SK-N-SH treated with all-trans-retinoic acid at 6 μM for 48 hours (cell line): ENCODE measurements at regions not wholly inside any gene's neighbourhood (a gene's known extent, or its start where the extent isn't known, plus 50 kb on each side); places are given as distances from the start of the nearest gene placed in this dataset.
A peak's percentile ranks its signal among the peaks of the same experiment; 100 is the strongest.

Source experiments
- ATAC-seq: fragments of 200-7000 bp; cut with Tn5 transposase; 3 replicates; pipeline ENCODE4 v1.9.1; 2020; ENCODE audit warnings: mild to moderate bottlenecking, moderate library complexity
- ARNTL ChIP-seq: fragments of 450-650 bp; formaldehyde crosslinking; IDR thresholded peaks from 2 replicates; pipeline ENCODE4 v1.5.0; 2020; ENCODE audit warnings: low read depth, mild to moderate bottlenecking, moderate library complexity, borderline replicate concordance
- CSDC2 ChIP-seq: fragments of 250-450 bp; sonication (Bioruptor Pico); IDR thresholded peaks from 2 replicates; pipeline ENCODE4 v1.5.0; 2020; ENCODE audit warnings: mild to moderate bottlenecking, moderate library complexity
- GLIS3 ChIP-seq: fragments of 250-450 bp; sonication (Bioruptor Pico); IDR thresholded peaks from 2 replicates; pipeline ENCODE4 v1.5.0; 2020; ENCODE audit warnings: mild to moderate bottlenecking, moderate library complexity
- ISL1 ChIP-seq: fragments of 250-450 bp; sonication (Bioruptor Pico); IDR thresholded peaks from 2 replicates; pipeline ENCODE4 v2.1.2; 2022; ENCODE audit warnings: mild to moderate bottlenecking, moderate library complexity
- OSR1 ChIP-seq: fragments of 250-450 bp; sonication (Bioruptor Pico); IDR thresholded peaks from 2 replicates; pipeline ENCODE4 v1.8.0; 2022; ENCODE audit warnings: moderate library complexity, mild to moderate bottlenecking, inconsistent platforms
- PPARA ChIP-seq: fragments of 250-450 bp; sonication (Bioruptor Pico); IDR thresholded peaks from 2 replicates; pipeline ENCODE4 v1.5.0; 2020; ENCODE audit warnings: mild to moderate bottlenecking, borderline replicate concordance
- SNAI2 ChIP-seq: fragments of 250-450 bp; sonication (Bioruptor Pico); IDR thresholded peaks from 2 replicates; pipeline ENCODE4 v1.5.0; 2020; ENCODE audit warnings: mild to moderate bottlenecking, moderate library complexity
- TCF4 ChIP-seq: fragments of 250-450 bp; sonication (Bioruptor Pico); IDR thresholded peaks from 2 replicates; pipeline ENCODE4 v1.8.0; 2021; ENCODE audit warnings: mild to moderate bottlenecking, moderate library complexity, borderline replicate concordance
- TOX ChIP-seq: fragments of 250-450 bp; sonication (Bioruptor Pico); IDR thresholded peaks from 2 replicates; pipeline ENCODE4 v1.8.0; 2021; ENCODE audit warnings: mild to moderate bottlenecking, moderate library complexity, borderline replicate concordance
- ZC3H10 ChIP-seq: fragments of 250-450 bp; sonication (Bioruptor Pico); IDR thresholded peaks from 2 replicates; pipeline ENCODE4 v1.5.1; 2021; ENCODE audit warnings: mild to moderate bottlenecking, moderate library complexity
- ZFP3 ChIP-seq: fragments of 250-450 bp; sonication (Bioruptor Pico); IDR thresholded peaks from 2 replicates; pipeline ENCODE4 v1.5.0; 2020; ENCODE audit warnings: mild to moderate bottlenecking, moderate library complexity
- ZFP30 ChIP-seq: fragments of 450-650 bp; formaldehyde crosslinking; IDR thresholded peaks from 2 replicates; pipeline ENCODE4 v1.5.0; 2022; ENCODE audit warnings: mild to moderate bottlenecking, moderate library complexity
- ZNF565 ChIP-seq: fragments of 450-650 bp; formaldehyde crosslinking; conservative IDR thresholded peaks from 2 replicates; pipeline ENCODE4 v1.5.0; 2020; ENCODE audit warnings: low read depth, mild to moderate bottlenecking, moderate library complexity
- ZNF70 ChIP-seq: fragments of 450-650 bp; formaldehyde crosslinking; IDR thresholded peaks from 2 replicates; pipeline ENCODE4 v1.5.0; 2020; ENCODE audit warnings: mild to moderate bottlenecking, moderate library complexity
- ZNF8 ChIP-seq: fragments of 450-650 bp; formaldehyde crosslinking; IDR thresholded peaks from 2 replicates; pipeline ENCODE4 v1.5.0; 2020; ENCODE audit warnings: mild to moderate bottlenecking, moderate library complexity
- TF ChIP-seq, protein P1 (sequence below): fragments of 250-450 bp; sonication (Bioruptor Pico); IDR thresholded peaks from 2 replicates; pipeline ENCODE4 v1.8.0; 2021; ENCODE audit warnings: low read depth, mild to moderate bottlenecking, moderate library complexity, borderline replicate concordance
- TF ChIP-seq, protein P2 (sequence below): fragments of 250-450 bp; sonication (Bioruptor Pico); IDR thresholded peaks from 2 replicates; pipeline ENCODE4 v1.5.0; 2020; ENCODE audit warnings: mild to moderate bottlenecking, moderate library complexity
- TF ChIP-seq, protein P3 (sequence below): fragments of 250-450 bp; sonication (Bioruptor Pico); IDR thresholded peaks from 2 replicates; pipeline ENCODE4 v1.8.0; 2020; ENCODE audit warnings: mild to moderate bottlenecking, moderate library complexity, borderline replicate concordance
- TF ChIP-seq, protein P4 (sequence below): fragments of 250-450 bp; sonication (Bioruptor Pico); IDR thresholded peaks from 2 replicates; pipeline ENCODE4 v1.5.1; 2021; ENCODE audit warnings: mild to moderate bottlenecking, moderate library complexity
- TF ChIP-seq, protein P5 (sequence below): fragments of 250-450 bp; sonication (Bioruptor Pico); IDR thresholded peaks from 2 replicates; pipeline ENCODE4 v1.5.1; 2020; ENCODE audit warnings: low read depth, mild to moderate bottlenecking, moderate library complexity

DNA sequence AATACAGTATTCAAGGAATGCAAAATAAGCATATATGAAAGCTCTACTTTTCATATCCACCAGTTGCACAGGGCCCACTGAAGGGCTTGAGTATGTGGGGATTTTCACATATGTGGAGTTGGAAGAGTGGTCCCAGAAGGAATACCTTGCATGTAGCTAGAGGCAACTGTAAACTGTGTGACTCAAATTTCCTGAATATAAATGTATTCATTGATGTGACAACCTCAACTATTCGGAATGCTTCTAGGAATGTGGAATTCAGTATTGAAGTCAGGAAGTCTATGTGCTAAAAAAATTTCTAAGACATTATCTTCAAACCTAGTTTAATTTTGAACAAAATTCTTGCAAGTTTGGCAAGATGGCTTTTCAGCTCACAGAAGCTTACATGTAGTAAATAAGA, 695.5 kb upstream of the SEMA3D start:
- ATAC-seq = peak; percentile 16; the same call in 1 of the 3 replicates
- TF ChIP-seq ZFP3 (CRISPR knock-in tag) = no peak
- no peak for TF ChIP-seq ARNTL (CRISPR knock-in tag)
- no peak for TF ChIP-seq TCF4 (CRISPR knock-in tag)
- no peak for TF ChIP-seq SNAI2 (CRISPR knock-in tag)
- TF ChIP-seq, protein P1, sequence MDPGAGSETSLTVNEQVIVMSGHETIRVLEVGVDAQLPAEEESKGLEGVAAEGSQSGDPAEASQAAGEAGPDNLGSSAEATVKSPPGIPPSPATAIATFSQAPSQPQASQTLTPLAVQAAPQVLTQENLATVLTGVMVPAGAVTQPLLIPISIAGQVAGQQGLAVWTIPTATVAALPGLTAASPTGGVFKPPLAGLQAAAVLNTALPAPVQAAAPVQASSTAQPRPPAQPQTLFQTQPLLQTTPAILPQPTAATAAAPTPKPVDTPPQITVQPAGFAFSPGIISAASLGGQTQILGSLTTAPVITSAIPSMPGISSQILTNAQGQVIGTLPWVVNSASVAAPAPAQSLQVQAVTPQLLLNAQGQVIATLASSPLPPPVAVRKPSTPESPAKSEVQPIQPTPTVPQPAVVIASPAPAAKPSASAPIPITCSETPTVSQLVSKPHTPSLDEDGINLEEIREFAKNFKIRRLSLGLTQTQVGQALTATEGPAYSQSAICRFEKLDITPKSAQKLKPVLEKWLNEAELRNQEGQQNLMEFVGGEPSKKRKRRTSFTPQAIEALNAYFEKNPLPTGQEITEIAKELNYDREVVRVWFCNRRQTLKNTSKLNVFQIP (CRISPR knock-in tag) = no peak
- TF ChIP-seq ZNF565 (CRISPR knock-in tag) = no peak

DNA sequence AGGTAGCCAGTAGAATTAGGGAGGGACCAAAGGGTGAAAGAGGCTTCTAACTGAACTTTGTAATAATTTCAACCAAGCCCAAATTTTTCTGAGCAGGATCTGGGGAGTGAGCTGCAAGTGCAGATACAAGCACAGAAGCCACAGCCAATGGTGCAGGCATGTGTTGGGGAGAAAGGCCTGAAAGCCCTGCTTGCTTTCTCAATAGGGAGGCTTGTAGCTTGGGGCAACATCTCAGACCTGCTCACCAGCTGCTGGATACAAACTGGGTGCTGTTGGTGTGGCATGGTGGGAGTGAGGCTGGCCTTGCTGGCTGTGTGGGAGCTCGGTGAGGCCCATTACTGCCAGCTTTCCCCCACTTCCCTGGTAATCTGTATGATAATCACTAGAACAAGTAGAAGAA, 688.5 kb upstream of the SEMA3D start:
- TF ChIP-seq PPARA (CRISPR knock-in tag) (no peak), ZFP3 (CRISPR knock-in tag) (no peak), ISL1 (CRISPR knock-in tag) (no peak), ZFP30 (CRISPR knock-in tag) (no peak), CSDC2 (CRISPR knock-in tag) (no peak), OSR1 (CRISPR knock-in tag) (no peak), ZNF8 (CRISPR knock-in tag) (no peak), TOX (CRISPR knock-in tag) (no peak), ZC3H10 (CRISPR knock-in tag) (no peak), SNAI2 (CRISPR knock-in tag) (no peak), ZNF70 (CRISPR knock-in tag) (no peak), TCF4 (CRISPR knock-in tag) (no peak)
- TF ChIP-seq, protein P2, sequence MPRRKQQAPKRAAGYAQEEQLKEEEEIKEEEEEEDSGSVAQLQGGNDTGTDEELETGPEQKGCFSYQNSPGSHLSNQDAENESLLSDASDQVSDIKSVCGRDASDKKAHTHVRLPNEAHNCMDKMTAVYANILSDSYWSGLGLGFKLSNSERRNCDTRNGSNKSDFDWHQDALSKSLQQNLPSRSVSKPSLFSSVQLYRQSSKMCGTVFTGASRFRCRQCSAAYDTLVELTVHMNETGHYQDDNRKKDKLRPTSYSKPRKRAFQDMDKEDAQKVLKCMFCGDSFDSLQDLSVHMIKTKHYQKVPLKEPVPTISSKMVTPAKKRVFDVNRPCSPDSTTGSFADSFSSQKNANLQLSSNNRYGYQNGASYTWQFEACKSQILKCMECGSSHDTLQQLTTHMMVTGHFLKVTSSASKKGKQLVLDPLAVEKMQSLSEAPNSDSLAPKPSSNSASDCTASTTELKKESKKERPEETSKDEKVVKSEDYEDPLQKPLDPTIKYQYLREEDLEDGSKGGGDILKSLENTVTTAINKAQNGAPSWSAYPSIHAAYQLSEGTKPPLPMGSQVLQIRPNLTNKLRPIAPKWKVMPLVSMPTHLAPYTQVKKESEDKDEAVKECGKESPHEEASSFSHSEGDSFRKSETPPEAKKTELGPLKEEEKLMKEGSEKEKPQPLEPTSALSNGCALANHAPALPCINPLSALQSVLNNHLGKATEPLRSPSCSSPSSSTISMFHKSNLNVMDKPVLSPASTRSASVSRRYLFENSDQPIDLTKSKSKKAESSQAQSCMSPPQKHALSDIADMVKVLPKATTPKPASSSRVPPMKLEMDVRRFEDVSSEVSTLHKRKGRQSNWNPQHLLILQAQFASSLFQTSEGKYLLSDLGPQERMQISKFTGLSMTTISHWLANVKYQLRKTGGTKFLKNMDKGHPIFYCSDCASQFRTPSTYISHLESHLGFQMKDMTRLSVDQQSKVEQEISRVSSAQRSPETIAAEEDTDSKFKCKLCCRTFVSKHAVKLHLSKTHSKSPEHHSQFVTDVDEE (CRISPR knock-in tag) = no peak
- TF ChIP-seq, protein P3, sequence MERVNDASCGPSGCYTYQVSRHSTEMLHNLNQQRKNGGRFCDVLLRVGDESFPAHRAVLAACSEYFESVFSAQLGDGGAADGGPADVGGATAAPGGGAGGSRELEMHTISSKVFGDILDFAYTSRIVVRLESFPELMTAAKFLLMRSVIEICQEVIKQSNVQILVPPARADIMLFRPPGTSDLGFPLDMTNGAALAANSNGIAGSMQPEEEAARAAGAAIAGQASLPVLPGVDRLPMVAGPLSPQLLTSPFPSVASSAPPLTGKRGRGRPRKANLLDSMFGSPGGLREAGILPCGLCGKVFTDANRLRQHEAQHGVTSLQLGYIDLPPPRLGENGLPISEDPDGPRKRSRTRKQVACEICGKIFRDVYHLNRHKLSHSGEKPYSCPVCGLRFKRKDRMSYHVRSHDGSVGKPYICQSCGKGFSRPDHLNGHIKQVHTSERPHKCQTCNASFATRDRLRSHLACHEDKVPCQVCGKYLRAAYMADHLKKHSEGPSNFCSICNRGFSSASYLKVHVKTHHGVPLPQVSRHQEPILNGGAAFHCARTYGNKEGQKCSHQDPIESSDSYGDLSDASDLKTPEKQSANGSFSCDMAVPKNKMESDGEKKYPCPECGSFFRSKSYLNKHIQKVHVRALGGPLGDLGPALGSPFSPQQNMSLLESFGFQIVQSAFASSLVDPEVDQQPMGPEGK = no peak
- TF ChIP-seq, protein P1 (CRISPR knock-in tag) = no peak
- TF ChIP-seq, protein P4, sequence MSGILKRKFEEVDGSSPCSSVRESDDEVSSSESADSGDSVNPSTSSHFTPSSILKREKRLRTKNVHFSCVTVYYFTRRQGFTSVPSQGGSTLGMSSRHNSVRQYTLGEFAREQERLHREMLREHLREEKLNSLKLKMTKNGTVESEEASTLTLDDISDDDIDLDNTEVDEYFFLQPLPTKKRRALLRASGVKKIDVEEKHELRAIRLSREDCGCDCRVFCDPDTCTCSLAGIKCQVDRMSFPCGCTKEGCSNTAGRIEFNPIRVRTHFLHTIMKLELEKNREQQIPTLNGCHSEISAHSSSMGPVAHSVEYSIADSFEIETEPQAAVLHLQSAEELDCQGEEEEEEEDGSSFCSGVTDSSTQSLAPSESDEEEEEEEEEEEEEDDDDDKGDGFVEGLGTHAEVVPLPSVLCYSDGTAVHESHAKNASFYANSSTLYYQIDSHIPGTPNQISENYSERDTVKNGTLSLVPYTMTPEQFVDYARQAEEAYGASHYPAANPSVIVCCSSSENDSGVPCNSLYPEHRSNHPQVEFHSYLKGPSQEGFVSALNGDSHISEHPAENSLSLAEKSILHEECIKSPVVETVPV (CRISPR knock-in tag) = no peak
- no peak; the same call in 2 of the 3 replicates for ATAC-seq

DNA sequence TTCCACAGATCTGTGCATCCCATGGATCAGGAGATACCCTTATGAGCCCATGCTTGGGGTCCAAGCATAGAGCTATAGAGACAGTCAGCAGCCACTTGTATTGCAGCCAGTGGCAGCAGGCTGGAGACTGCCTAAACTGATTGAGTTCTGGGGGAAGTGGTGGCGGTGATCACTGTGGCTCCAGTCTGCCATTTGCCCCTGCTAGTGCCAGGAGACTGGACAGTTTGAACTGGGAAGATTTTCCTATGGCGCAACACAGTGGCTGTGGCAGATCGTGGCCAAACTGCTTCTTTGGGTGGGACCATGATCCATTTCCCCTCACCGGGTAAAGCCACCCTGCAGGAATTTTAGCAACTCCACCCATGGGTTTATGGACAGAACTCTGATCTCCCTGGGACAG, 679.7 kb upstream of the SEMA3D start:
- TF ChIP-seq, protein P5, sequence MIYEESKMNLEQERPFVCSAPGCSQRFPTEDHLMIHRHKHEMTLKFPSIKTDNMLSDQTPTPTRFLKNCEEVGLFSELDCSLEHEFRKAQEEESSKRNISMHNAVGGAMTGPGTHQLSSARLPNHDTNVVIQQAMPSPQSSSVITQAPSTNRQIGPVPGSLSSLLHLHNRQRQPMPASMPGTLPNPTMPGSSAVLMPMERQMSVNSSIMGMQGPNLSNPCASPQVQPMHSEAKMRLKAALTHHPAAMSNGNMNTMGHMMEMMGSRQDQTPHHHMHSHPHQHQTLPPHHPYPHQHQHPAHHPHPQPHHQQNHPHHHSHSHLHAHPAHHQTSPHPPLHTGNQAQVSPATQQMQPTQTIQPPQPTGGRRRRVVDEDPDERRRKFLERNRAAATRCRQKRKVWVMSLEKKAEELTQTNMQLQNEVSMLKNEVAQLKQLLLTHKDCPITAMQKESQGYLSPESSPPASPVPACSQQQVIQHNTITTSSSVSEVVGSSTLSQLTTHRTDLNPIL (CRISPR knock-in tag) = no peak
- no peak for TF ChIP-seq ZC3H10 (CRISPR knock-in tag)
- TF ChIP-seq, protein P4 (CRISPR knock-in tag) = no peak
- TF ChIP-seq ZNF8 (CRISPR knock-in tag) = no peak
- no peak for TF ChIP-seq ZNF565 (CRISPR knock-in tag)
- TF ChIP-seq PPARA (CRISPR knock-in tag) = no peak
- TF ChIP-seq GLIS3 (CRISPR knock-in tag) = no peak
- TF ChIP-seq, protein P2 (CRISPR knock-in tag) = no peak
- TF ChIP-seq, all 23 proteins: peak for 0
- no peak for ATAC-seq
